IMR-90 (cell line): ENCODE measurements at regions not wholly inside any gene's neighbourhood (a gene's known extent, or its start where the extent isn't known, plus 50 kb on each side); places are given as distances from the start of the nearest gene placed in this dataset.

Experiments used
- ATAC-seq: fragments of 200-7000 bp; cut with Tn5 transposase; 2 replicates; pipeline ENCODE4 v1.9.1; 2020; ENCODE audit warnings: low read depth, mild to moderate bottlenecking, moderate library complexity
- BruUV-seq: library from RNA; stranded (reverse); fragments of 400-500 nt; replicated peaks from 2 replicates; lab custom pipeline; 2021; lab: Mats Ljungman, UMichigan
- CTCF ChIA-PET: fragments of 300-600 bp; formaldehyde crosslinking; extraction: SDS; loops from one replicate; lab custom pipeline; 2021; ENCODE audit warnings: antibody characterized with exemption; lab: Yijun Ruan, JAX
- POLR2A ChIA-PET: fragments of 300-600 bp; sonication (Branson Sonifier 250); formaldehyde crosslinking; loops from one replicate; lab custom pipeline; 2022; ENCODE audit warnings: antibody characterized with exemption; ENCODE audit not compliant: unreplicated experiment; lab: Charles Lee
- DNase-seq: peaks from one replicate; pipeline ENCODE4 v3.0.0; 2013
- H2AFZ ChIP-seq: replicated peaks from 2 replicates; pipeline ENCODE3; 2013; ENCODE audit warnings: low read length, mild to moderate bottlenecking; ENCODE audit not compliant: poor library complexity
- H2AK5ac ChIP-seq: 2 replicates; pipeline ENCODE4 v1.6.1; 2013; ENCODE audit warnings: low read depth, low read length, inconsistent platforms
- H2AK9ac ChIP-seq: replicated peaks from 2 replicates; pipeline ENCODE3; 2013; ENCODE audit warnings: mild to moderate bottlenecking, low read depth, low read length, moderate library complexity; ENCODE audit not compliant: poor library complexity
- H2BK120ac ChIP-seq: 2 replicates; pipeline ENCODE4 v1.6.1; 2013; ENCODE audit warnings: low read depth, low read length, inconsistent platforms
- H2BK15ac ChIP-seq: 3 replicates; pipeline ENCODE4 v1.6.1; 2013; ENCODE audit warnings: low read depth, low read length, inconsistent platforms
- H2BK20ac ChIP-seq: 2 replicates; pipeline ENCODE4 v1.6.1; 2013; ENCODE audit warnings: low read depth, mild to moderate bottlenecking, inconsistent platforms, low read length, moderate library complexity
- H2BK5ac ChIP-seq: 2 replicates; pipeline ENCODE4 v1.6.1; 2013; ENCODE audit warnings: mild to moderate bottlenecking, low read depth, low read length, inconsistent platforms; ENCODE audit not compliant: poor library complexity, severe bottlenecking
- H3K14ac ChIP-seq: replicated peaks from 2 replicates; pipeline ENCODE4 v1.6.1; 2013; ENCODE audit warnings: low read depth, low read length, inconsistent platforms
- H3K18ac ChIP-seq: 2 replicates; pipeline ENCODE4 v1.6.1; 2013; ENCODE audit warnings: low read depth, low read length, control low read depth
- H3K23ac ChIP-seq: 2 replicates; pipeline ENCODE4 v1.6.1; 2013; ENCODE audit warnings: low read depth, low read length, inconsistent platforms
- H3K27ac ChIP-seq: 2 replicates; pipeline ENCODE4 v1.5.1; 2013; ENCODE audit warnings: mild to moderate bottlenecking, control low read depth, low read length; ENCODE audit not compliant: insufficient read depth
- H3K27me3 ChIP-seq: 2 replicates; pipeline ENCODE4 v1.6.1; 2013; ENCODE audit warnings: low read length; ENCODE audit not compliant: control insufficient read depth, insufficient read depth
- H3K36me3 ChIP-seq: 2 replicates; pipeline ENCODE4 v1.6.1; 2013; ENCODE audit warnings: low read length, mixed read lengths; ENCODE audit not compliant: control insufficient read depth, insufficient read depth
- H3K4ac ChIP-seq: 2 replicates; pipeline ENCODE4 v1.6.1; 2013; ENCODE audit warnings: low read depth, low read length, inconsistent platforms
- H3K4me1 ChIP-seq: 2 replicates; pipeline ENCODE4 v1.6.1; 2013; ENCODE audit warnings: low read length, mixed read lengths; ENCODE audit not compliant: control insufficient read depth, insufficient read depth
- H3K4me2 ChIP-seq: 2 replicates; pipeline ENCODE4 v1.6.1; 2013; ENCODE audit warnings: low read depth, mild to moderate bottlenecking, control low read depth, low read length, moderate library complexity
- H3K4me3 ChIP-seq: 2 replicates; pipeline ENCODE4 v1.5.1; 2013; ENCODE audit warnings: low read depth, mild to moderate bottlenecking, control low read depth, low read length, moderate library complexity; ENCODE audit not compliant: insufficient read depth
- H3K56ac ChIP-seq: 2 replicates; pipeline ENCODE4 v1.6.1; 2013; ENCODE audit warnings: low read length, inconsistent platforms; ENCODE audit not compliant: insufficient read depth; ENCODE audit errors: extremely low read depth
- H3K79me1 ChIP-seq, 2 experiments: 2 replicates each; pipeline ENCODE4 v1.6.1; 2013; ENCODE audit warnings: low read length in 2 of 2, inconsistent platforms in 1 of 2, low read depth in 1 of 2
- H3K9ac ChIP-seq: 2 replicates; pipeline ENCODE4 v1.6.1; 2013; ENCODE audit warnings: low read depth, low read length, control low read depth
- H3K9me1 ChIP-seq: 2 replicates; pipeline ENCODE4 v1.6.1; 2013; ENCODE audit warnings: low read length, inconsistent platforms; ENCODE audit not compliant: insufficient read depth
- H3K9me3 ChIP-seq: 2 replicates; pipeline ENCODE4 v1.6.1; 2013; ENCODE audit warnings: low read length; ENCODE audit not compliant: control insufficient read depth, insufficient read depth
- H4K20me1 ChIP-seq: 2 replicates; pipeline ENCODE4 v1.6.1; 2013; ENCODE audit warnings: low read length, inconsistent platforms; ENCODE audit not compliant: insufficient read depth
- H4K5ac ChIP-seq: 2 replicates; pipeline ENCODE4 v1.6.1; 2013; ENCODE audit warnings: mild to moderate bottlenecking, low read depth, low read length, control low read depth
- H4K8ac ChIP-seq, 2 experiments: 2 replicates each; pipeline ENCODE4 v1.6.1; 2013; ENCODE audit warnings: low read depth in 2 of 2, low read length in 2 of 2, control low read depth in 1 of 2, inconsistent platforms in 1 of 2
- H4K91ac ChIP-seq: 2 replicates; pipeline ENCODE4 v1.6.1; 2013; ENCODE audit warnings: low read depth, low read length, inconsistent platforms; ENCODE audit not compliant: insufficient read depth
- FOS ChIP-seq: fragments of 150-350 bp; IDR thresholded peaks from 2 replicates; pipeline ENCODE4 v1.6.1; 2016; ENCODE audit warnings: low read depth, low read length
- POLR2A ChIP-seq: IDR thresholded peaks from 2 replicates; pipeline ENCODE4 v1.6.1; 2012; ENCODE audit warnings: mild to moderate bottlenecking, low read depth, low read length
- WGBS, 2 experiments: methylation state at CpG; one replicate each; pipeline versions ENCODE4 v1.1.5 to v1.1.7; 2013; ENCODE audit warnings: missing lambda C conversion rate in 2 of 2; ENCODE audit not compliant: insufficient read length in 1 of 2; ENCODE audit errors: extremely low coverage in 2 of 2; 5-methylcytosine and 5-hydroxymethylcytosine counted together
- dilution Hi-C: fragments of 300-500 bp; cut with HindIII; formaldehyde crosslinking; loops from one replicate; pipeline ENCODE4 v1.14.3; 2018; ENCODE audit warnings: low sequenced_read_pairs; ENCODE audit not compliant: unreplicated experiment
- in situ Hi-C: fragments of 300-500 bp; cut with MboI; formaldehyde crosslinking; loops from 3 replicates; pipeline ENCODE4 v1.14.3; 2019; ENCODE audit warnings: low sequenced_read_pairs, inconsistent platforms, mixed read lengths
- intact Hi-C: fragments of 100-400 bp; cut with micrococcal nuclease; formaldehyde crosslinking; loops from 2 replicates; pipeline ENCODE4 v1.10.0; 2022

DNA sequence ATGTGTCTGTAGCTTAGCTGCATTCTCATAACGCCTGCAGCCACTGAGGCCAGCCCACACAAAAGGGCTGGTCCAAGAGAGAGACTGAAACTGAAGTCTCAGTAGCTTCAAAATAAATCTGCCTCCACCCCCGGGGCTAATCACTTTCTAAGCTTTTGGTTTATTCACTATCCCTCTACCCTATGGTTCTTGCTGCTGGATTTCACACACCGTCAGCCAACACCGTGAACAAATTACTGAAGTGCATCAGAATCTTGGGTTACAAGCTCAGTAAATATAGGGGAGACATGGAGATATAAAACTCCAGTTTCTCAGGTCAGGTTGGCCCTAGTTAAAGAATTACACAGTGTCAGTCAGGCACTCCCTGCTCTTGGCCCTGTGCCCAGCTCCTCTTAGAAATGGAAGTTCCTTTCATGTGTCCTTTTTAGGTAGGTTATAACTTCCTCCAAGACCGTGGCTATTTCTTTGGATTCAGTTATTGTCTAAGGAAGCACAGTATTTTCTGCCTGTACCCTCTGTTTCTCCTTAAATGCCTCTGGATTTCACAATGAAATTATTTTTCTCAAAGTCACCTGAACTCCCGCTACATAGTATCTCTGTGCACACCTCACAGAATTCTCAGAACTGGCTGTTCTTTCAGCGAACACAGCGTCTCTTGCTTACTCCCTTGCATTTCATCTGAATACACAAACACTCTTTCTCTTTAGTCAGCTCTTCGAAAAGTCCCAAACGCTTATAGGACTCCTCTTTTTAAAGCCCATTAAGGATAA is 112.5 kb downstream of the FAM174A start:
- Histone ChIP-seq H3K36me3 (no peaks in the 10 kb centered on the region), H2BK120ac (no peak overlapping the region), H3K4me1 (no peaks in the 10 kb centered on the region), H4K5ac (no peak overlapping the region), H3K9me3 (no peaks in the 10 kb centered on the region), H3K27ac (no peak overlapping the region), H2AFZ (no peak overlapping the region), H3K9me1 (no peaks in the 10 kb centered on the region), H4K20me1 (no peaks in the 10 kb centered on the region), H3K18ac (no peak overlapping the region), H3K14ac (no peak overlapping the region), H2BK20ac (no peak overlapping the region), H4K8ac (no peak overlapping the region), H2BK15ac (no peak overlapping the region), H3K27me3 (no peaks in the 10 kb centered on the region), H3K23ac (no peak overlapping the region), H4K91ac (no peak overlapping the region), H2AK9ac (no peak overlapping the region), H2AK5ac (no peak overlapping the region), H3K4me2 (no peak overlapping the region), H3K56ac (no peak overlapping the region), H3K9ac (no peak overlapping the region), H3K4ac (no peak overlapping the region), H2BK5ac (no peak overlapping the region), H3K4me3 (no peak overlapping the region), H3K79me1 (no peaks in the 10 kb centered on the region)
- TF ChIP-seq POLR2A (no peak), FOS (no peak)
- BruUV-seq = no TSS peak
- in situ Hi-C loops (no loop called here), intact Hi-C loops (no loop called here), dilution Hi-C loops (no loop called here)
- ATAC-seq (no peak), DNase-seq (no peak)
- CTCF ChIA-PET = no interaction called here
- WGBS, 2 experiments = no CpG with 5 or more reads among the region's 10 CpGs
- POLR2A ChIA-PET = no interaction called here
